Naive B cell (primary cell): ENCODE measurements at regions not wholly inside any gene's neighbourhood (a gene's known extent, or its start where the extent isn't known, plus 50 kb on each side); places are given as distances from the start of the nearest gene placed in this dataset.

Experiments used
- ATAC-seq, 2 donors: fragments of 150-1000 bp; cut with Tn5 transposase; 2 replicates each; pipeline ENCODE4 v1.10.0; 2021; ENCODE audit warnings: low read depth in 2 of 2, mild to moderate bottlenecking in 2 of 2, moderate library complexity in 2 of 2
- DNase-seq: peaks from one replicate; pipeline ENCODE4 v3.0.0; 2022
- H3K27ac Mint-ChIP-seq, 6 donors: one replicate each; pipeline ENCODE4 v1.8.0; 2020 to 2022; ENCODE audit warnings: mild to moderate bottlenecking in 6 of 6, mixed read lengths in 6 of 6, moderate library complexity in 5 of 6, inconsistent platforms in 2 of 6
- H3K27me3 Mint-ChIP-seq, 3 donors: one replicate each; pipeline ENCODE4 v1.8.0; 2021 to 2022; ENCODE audit warnings: mixed read lengths in 3 of 3, mild to moderate bottlenecking in 1 of 3
- H3K36me3 Mint-ChIP-seq, 2 donors: one replicate each; pipeline ENCODE4 v1.8.0; 2020 to 2022; ENCODE audit warnings: mixed read lengths in 2 of 2, inconsistent platforms in 1 of 2, mild to moderate bottlenecking in 1 of 2
- H3K4me1 Mint-ChIP-seq, 3 donors: one replicate each; pipeline ENCODE4 v1.8.0; 2020 to 2022; ENCODE audit warnings: mixed read lengths in 3 of 3, inconsistent platforms in 1 of 3, mild to moderate bottlenecking in 1 of 3, moderate library complexity in 1 of 3
- H3K4me3 Mint-ChIP-seq, 8 donors: one replicate each; pipeline ENCODE4 v1.8.0; 2020 to 2022; ENCODE audit warnings: mild to moderate bottlenecking in 8 of 8, mixed read lengths in 8 of 8, moderate library complexity in 8 of 8, inconsistent platforms in 2 of 8
- H3K9me3 Mint-ChIP-seq, 7 donors: one replicate each; pipeline ENCODE4 v1.8.0; 2020 to 2022; ENCODE audit warnings: mixed read lengths in 7 of 7, mild to moderate bottlenecking in 5 of 7, inconsistent platforms in 2 of 7, moderate library complexity in 1 of 7

DNA sequence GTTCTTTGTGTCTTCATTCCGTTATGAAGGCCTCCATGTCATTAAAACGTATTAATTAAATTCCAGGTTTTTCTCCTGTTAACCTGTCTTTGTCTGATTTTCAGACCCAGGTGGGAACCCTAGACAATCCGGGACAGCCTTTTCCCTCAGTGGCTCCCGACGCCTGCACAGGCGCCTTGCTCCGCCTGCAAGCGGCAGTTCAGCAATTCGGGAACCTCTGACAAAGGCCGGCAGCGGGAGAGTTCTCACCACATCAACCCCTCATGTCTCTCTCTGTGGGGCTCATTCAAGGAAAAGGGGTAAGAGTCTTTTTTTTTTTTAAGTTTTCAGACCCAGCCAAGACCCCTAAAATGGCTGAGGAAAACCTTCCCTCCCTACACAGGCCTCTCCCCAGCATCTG lies 259.8 kb upstream of the SALL3 start:
- ATAC-seq, result no peak
- Mint-ChIP-seq H3K27me3 (peaks cover 10 to 22% (median 14%) of the 10 kb centered on the region in 3 donors), H3K36me3 (no peaks in the 10 kb centered on the region)

DNA sequence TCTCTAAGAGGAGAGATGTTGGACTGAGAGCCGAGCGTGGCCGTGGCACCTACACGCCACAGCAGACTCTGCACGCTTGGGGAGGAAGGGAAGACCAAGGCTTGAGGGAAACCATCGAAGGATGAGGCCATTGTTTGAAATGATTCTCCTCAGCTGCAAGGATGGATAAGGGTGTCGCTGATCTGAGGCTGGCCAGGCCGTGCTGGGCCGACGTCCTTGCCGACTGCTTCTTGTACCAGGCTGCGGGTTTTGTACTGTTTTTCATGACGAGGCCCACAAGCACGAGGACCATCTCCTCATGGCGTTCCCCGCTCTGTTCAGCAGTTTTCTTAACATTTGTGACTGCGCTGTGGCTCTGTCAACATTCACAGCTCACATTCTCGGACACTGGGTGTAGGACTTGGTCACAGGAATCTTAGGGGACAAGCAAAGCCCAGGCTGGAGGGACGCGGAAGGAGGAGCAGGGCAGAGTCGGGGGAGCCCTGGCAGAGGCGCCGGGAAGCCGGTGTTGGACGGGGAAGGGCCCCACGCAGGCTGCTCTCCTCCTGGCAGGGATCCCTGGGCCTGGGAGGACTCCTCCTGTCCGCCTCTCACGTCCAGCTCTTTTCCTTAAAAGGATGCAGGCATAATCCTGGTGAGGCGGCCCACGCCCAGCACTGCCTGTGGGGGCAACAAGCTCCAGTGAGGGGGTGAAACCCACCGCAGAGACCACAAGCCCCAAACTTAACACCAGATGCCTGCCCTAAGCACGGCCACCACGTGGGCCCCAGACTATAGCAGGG lies 259.0 kb upstream of the SALL3 start:
- DNase-seq (no peak), ATAC-seq (no peak)
- H3K9me3 Mint-ChIP-seq, result peaks cover 0 to 6% (median 4%) of the 10 kb centered on the region in 7 donors
- no peaks in the 10 kb centered on the region for H3K36me3 Mint-ChIP-seq
- H3K27ac Mint-ChIP-seq, result peak overlapping the region in 2 of 6 donors; percentile 47 to 69
- peaks cover 10 to 22% (median 14%) of the 10 kb centered on the region in 3 donors for H3K27me3 Mint-ChIP-seq
- H3K4me1 Mint-ChIP-seq, result peaks cover 0 to 3% (median 0%) of the 10 kb centered on the region in 3 donors
- peak overlapping the region in 1 of 8 donors; percentile 69 for H3K4me3 Mint-ChIP-seq

More for the DNA sequence above, 259.8 kb upstream of the SALL3 start:
- Mint-ChIP-seq H3K4me1 (peaks cover 0 to 3% (median 0%) of the 10 kb centered on the region in 3 donors), H3K4me3 (no peak overlapping the region), H3K27ac (no peak overlapping the region), H3K9me3 (peaks cover 0 to 6% (median 4%) of the 10 kb centered on the region in 7 donors)
- no peak for DNase-seq

DNA sequence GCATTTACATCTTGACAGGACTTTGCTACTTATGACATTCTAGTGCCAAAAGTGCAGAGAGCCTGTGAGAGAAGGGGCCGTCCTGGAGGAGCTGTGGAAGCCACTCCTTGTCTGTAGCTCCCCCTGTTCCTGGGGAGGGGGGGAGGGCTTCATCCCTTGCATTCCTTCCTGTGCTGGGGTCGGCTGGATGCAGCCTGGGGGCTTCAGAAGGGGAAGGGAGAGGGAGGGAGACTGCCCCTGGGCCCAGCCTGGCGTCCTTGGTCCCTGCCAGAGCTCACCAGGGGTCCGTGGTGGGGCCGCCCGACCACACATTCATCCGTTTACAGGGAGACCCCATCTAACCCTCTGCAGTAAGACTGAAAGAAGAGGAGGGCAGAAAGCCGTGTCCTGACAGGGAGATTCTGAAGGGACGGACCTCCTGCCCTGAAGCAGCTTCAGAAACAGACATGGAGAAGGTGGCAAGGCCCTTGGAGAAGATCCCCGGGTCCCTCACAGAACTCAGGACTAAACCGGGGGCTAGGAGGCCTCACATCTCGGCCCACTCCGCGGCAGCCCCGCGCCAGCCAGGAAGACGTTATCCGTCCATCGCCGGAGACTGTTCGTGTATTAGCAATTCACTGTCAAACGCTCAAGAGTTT lies 258.3 kb upstream of the SALL3 start:
- H3K9me3 Mint-ChIP-seq, result peaks cover 0 to 6% (median 4%) of the 10 kb centered on the region in 7 donors
- ATAC-seq (no peak), DNase-seq (no peak)

DNA sequence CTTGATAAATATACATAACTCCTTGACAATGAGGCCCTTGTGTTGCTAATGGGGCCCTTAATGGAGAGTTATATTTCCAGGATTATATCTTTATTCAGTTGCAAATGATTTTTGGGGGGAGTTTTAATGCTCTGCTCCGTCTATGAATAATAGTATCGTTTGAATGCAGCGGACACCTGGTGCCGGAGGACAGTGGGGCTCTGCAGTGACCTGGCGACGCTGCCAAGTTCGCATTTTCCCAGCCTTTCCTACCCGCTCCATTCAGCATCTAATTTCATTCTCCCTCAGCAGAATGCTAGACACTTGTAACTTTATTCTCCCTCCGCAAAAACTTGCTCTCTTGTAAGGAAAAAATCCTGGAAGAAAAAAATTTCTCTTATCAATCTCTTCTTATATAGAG lies 257.6 kb upstream of the SALL3 start:
- Mint-ChIP-seq H3K9me3 (peaks cover 0 to 6% (median 4%) of the 10 kb centered on the region in 7 donors), H3K27me3 (peaks cover 10 to 22% (median 14%) of the 10 kb centered on the region in 3 donors), H3K36me3 (no peaks in the 10 kb centered on the region), H3K27ac (no peak overlapping the region), H3K4me3 (no peak overlapping the region), H3K4me1 (peaks cover 0 to 3% (median 0%) of the 10 kb centered on the region in 3 donors)
- ATAC-seq, result no peak
- no peak for DNase-seq

More for the DNA sequence above, 258.3 kb upstream of the SALL3 start:
- Mint-ChIP-seq H3K4me1 (peaks cover 0 to 3% (median 0%) of the 10 kb centered on the region in 3 donors), H3K36me3 (no peaks in the 10 kb centered on the region), H3K27me3 (peaks cover 10 to 22% (median 14%) of the 10 kb centered on the region in 3 donors), H3K27ac (no peak overlapping the region), H3K4me3 (no peak overlapping the region)

DNA sequence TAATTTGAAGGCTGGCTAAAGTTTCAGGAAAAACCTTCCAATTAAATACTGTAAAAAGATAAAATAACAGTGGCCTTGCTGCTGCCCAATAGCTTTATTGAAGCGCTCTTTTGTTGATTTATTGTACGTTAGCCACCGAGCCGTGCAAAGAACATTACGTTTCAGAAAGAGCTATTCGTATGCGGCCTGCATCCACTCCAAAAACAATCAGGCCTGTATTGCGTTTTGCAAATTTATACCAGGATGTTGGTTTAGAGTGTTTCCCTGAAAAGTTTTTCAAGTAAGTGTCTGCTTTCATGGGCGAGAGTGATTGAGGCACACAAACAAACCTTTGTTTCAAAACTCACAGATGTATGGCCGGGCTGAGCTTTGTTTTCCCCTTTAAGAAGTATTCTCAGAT lies 257.2 kb upstream of the SALL3 start:
- H3K9me3 Mint-ChIP-seq, result peaks cover 0 to 6% (median 4%) of the 10 kb centered on the region in 7 donors
- peaks cover 0 to 3% (median 0%) of the 10 kb centered on the region in 3 donors for H3K4me1 Mint-ChIP-seq
- ATAC-seq (no peak), DNase-seq (no peak)
- peaks cover 10 to 22% (median 14%) of the 10 kb centered on the region in 3 donors for H3K27me3 Mint-ChIP-seq
- H3K27ac Mint-ChIP-seq, result no peak overlapping the region
- no peaks in the 10 kb centered on the region for H3K36me3 Mint-ChIP-seq
- no peak overlapping the region for H3K4me3 Mint-ChIP-seq

DNA sequence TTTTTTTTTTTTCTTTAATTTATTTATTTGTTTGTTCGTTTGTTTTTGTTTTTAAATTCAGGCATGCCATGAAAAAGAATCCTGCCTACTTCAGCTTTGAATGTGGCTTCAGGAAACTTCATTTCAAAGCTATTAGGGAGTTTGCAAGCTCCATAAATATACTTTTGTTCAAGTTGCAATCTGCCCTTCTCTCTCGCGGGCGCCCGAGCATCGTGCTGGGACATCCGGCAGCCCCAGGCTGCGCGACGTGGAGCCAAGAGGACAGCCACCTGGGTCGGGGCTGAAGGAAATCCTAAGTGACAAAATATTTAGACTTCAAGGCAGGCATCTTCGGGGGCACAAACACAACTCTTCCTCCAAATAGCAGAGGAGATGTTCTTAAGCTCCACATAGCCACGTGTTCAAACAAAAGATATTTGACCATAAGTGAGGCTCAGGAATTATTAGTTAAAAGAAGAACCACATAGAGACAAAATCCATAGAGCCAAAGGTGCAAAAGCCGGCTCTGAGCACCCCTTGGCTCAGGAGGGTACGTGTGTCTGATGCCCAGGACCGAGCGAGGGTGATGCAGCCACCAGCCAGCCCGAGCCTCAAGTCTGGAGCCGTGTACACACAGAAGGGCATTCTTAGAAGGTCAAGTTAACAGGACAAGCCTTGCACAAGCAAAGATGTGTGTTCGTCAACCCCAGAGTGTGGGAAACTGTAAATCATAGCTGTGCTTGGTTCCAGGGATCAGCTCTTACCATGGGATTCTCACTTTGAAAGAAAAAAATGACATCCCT lies 256.5 kb upstream of the SALL3 start:
- DNase-seq, result no peak
- Mint-ChIP-seq H3K27ac (no peak overlapping the region), H3K27me3 (peaks cover 10 to 22% (median 14%) of the 10 kb centered on the region in 3 donors), H3K4me3 (peak overlapping the region in 1 of 8 donors; percentile 29), H3K36me3 (no peaks in the 10 kb centered on the region), H3K9me3 (peaks cover 0 to 6% (median 4%) of the 10 kb centered on the region in 7 donors), H3K4me1 (peaks cover 0 to 3% (median 0%) of the 10 kb centered on the region in 3 donors)
- no peak for ATAC-seq

DNA sequence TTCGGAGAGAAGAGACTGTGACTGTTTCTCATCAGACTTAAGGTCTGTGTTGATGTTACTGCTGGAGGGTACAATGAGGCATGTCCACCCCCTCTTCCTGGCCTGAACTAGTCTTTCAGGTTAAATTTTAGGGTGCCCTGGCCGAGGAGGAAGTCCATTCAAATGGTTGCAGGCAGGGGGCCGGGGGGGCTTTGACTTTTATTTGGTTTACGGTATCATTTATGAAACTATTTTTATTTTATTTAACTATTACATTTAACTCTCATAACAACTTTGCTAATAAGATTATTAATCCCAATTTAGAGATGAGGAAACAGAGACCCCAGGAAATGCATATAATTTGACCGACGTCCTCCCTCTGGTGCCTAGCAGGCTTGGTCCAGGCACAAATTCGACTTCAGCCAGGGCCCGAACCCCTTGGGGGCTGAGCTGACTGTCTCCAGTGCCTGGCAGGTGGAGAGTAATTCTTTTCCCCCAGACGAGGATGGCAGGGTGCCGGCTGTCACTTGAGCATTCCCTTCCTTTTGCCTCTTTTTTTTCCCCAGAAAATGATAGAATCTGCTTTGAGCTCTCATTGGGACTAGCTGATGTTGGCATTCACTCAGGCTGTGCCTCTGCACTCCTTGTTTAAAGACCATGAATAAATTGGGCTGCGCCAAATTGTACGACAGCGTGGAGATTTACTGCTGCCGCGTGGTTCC lies 255.3 kb upstream of the SALL3 start:
- no peak for DNase-seq
- H3K4me3 Mint-ChIP-seq, result no peak overlapping the region
- no peak overlapping the region for H3K27ac Mint-ChIP-seq
- H3K36me3 Mint-ChIP-seq, result no peaks in the 10 kb centered on the region
- peaks cover 10 to 22% (median 14%) of the 10 kb centered on the region in 3 donors for H3K27me3 Mint-ChIP-seq
- no peak for ATAC-seq
- peaks cover 0 to 4% (median 0%) of the 10 kb centered on the region in 7 donors for H3K9me3 Mint-ChIP-seq
- H3K4me1 Mint-ChIP-seq, result peaks cover 0 to 3% (median 0%) of the 10 kb centered on the region in 3 donors

DNA sequence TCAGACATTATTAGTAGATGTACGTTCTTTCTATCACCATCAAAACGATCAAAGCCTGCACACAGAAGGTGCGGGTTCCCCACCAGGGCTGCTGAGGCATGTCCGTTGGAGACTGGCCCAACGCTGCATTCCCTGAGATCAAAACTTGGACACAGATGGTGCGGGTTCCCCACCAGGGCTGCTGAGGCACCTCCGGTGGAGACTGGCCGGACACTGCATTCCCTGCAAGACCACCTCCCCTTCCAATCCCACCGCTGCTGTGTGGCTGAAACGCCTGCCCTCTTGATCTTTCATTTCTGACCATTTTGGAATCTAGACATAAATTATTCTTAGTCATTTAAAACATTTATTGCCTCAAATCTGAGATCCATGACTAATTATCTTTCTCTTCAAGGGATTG lies 254.2 kb upstream of the SALL3 start:
- Mint-ChIP-seq H3K4me3 (no peak overlapping the region), H3K36me3 (no peaks in the 10 kb centered on the region), H3K27me3 (peaks cover 3 to 17% (median 8%) of the 10 kb centered on the region in 3 donors), H3K9me3 (peaks cover 0 to 4% (median 0%) of the 10 kb centered on the region in 7 donors), H3K27ac (no peak overlapping the region), H3K4me1 (peaks cover 0 to 3% (median 0%) of the 10 kb centered on the region in 3 donors)
- no peak for DNase-seq
- ATAC-seq, result no peak

DNA sequence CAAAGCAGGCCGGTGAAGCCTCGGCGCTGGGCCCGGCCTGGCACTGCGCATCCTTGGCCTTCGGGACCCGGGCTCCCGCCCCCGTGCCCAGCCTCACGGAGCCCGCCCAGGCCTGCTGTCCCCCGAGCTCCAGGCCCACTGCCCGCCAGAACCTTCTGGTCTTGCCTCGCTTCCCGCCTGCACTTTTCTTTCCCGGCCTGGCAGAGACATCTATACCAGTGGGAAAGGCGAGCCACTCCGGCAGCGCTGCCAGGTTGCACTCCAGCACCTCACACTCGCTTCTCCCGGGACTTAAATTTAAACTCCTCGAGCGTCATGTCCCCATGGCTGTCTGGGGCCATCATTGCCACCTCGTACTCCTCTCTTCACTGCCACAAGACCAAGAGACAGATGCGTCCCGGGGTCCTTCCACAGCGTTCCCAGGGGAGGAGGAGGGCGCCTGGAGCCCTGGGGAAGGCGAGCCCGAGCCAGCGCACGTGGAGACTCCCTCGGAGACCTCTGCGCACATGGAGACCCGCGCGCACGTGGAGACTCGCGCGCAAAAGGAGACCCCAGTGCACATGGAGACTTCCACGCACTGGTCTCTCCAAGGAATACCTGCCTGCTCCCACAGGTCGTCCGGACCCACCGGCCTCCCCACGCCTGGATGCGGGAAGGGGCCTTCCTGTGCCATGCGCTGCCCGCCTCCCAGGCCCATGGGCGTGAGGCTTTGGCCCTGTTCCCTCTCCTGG lies 253.1 kb upstream of the SALL3 start:
- H3K4me1 Mint-ChIP-seq, result peaks cover 0 to 3% (median 0%) of the 10 kb centered on the region in 3 donors
- H3K36me3 Mint-ChIP-seq, result no peaks in the 10 kb centered on the region
- DNase-seq (no peak), ATAC-seq (no peak)
- H3K4me3 Mint-ChIP-seq, result no peak overlapping the region
- H3K27me3 Mint-ChIP-seq, result peaks cover 0 to 15% (median 8%) of the 10 kb centered on the region in 3 donors
- H3K9me3 Mint-ChIP-seq, result peaks cover 0 to 4% (median 0%) of the 10 kb centered on the region in 7 donors
- no peak overlapping the region for H3K27ac Mint-ChIP-seq

DNA sequence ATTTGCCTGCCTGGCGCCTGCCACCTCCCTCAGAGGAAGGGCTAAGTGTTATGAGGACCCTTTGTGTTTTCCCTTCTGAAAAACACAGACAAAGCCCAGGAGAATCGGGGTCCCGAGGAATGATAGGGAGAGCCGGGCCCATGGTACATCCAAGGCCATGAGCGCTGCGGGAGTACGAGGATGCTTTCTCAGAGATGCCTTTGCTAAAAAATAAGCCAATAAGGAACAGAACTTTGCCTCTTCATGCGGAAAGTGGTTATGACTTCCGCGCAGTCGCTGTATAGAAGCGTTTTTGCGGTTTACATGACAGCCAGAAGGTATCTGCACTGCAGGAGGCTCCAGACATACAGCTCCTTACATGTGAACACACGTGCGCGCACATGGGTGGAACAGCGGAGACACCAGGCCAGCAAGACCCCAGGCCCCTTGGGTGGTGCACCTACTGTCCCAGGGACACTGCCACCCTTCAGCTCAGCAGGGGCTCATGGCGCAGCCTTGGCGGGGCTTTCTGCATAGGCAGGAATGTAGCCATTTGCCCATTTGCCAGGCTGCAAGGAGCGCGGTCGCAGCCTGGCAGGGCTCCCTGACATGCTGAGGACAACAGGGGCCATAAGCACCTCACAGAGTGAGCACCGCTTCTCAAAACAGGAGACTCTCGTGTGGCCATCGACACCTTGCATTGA lies 252.4 kb upstream of the SALL3 start:
- H3K27me3 Mint-ChIP-seq, result peaks cover 0 to 8% (median 3%) of the 10 kb centered on the region in 3 donors
- no peak for ATAC-seq
- H3K9me3 Mint-ChIP-seq, result peaks cover 0 to under 1% (median 0%) of the 10 kb centered on the region in 7 donors
- no peak for DNase-seq
- no peaks in the 10 kb centered on the region for H3K4me1 Mint-ChIP-seq
- H3K27ac Mint-ChIP-seq, result no peak overlapping the region
- H3K4me3 Mint-ChIP-seq, result no peak overlapping the region
- no peaks in the 10 kb centered on the region for H3K36me3 Mint-ChIP-seq

DNA sequence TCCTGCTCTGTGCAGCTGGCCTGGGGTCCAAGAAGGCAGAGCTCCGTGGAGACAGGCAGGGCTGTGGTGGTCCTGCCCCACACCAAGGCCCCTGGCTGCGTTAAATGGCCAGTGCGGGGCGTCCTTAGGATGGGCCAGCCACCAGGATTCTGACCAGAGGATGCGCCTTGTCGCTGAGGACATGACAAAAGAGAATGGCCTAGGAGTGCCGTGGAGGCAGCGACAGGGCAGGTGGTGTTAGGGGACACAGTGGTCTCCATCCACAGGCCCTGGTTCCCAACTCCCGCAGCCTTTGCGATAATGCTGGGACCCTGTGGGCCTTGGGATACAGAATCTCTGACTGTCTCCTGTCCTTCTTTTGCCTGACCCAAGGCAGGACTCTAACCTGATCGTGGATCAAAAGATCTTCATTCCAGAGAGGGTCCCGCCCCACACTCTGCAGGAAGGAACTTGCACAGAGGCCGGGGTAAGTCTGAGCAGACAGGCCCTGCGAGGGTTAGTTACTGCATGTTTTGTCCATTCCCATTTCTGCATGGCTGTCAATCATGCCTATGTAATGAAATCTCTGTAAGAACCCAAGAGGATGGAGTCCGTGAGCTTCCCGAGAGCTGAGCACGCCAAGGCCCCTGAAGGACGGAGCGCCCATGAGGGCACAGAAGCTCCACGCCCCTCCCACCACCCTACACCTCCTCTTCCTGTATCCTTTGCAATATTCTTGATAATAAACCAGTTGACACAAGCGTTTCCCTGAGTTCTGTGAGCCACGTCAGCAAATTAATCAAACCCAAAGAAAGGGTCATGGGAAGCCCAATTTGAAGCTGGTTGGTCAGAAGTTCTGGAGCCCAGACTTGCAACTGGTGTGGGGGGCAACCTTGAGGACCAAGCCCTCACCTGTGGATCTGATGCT lies 251.5 kb upstream of the SALL3 start:
- Mint-ChIP-seq H3K27ac (no peak overlapping the region), H3K36me3 (no peaks in the 10 kb centered on the region), H3K4me3 (no peak overlapping the region), H3K9me3 (no peaks in the 10 kb centered on the region), H3K4me1 (no peaks in the 10 kb centered on the region), H3K27me3 (peaks cover 0 to 5% (median 0%) of the 10 kb centered on the region in 3 donors)
- no peak for ATAC-seq
- no peak for DNase-seq
